ENCODE measurements at regions not wholly inside any gene's neighbourhood (a gene's known extent, or its start where the extent isn't known, plus 50 kb on each side); places are given as distances from the start of the nearest gene placed in this dataset.

GRCh38 chr7:156344595-156344994, 296.0 kb upstream of the RNF32 start:
- TF ChIP-seq RAD51 (IDR thresholded peaks at IDR 0.05; ENCODE audit: borderline replicate concordance) (peak; percentile 30; the same call in 1 of the 2 replicates), CCAR2 (optimal IDR thresholded peaks at IDR 0.05; ENCODE audit: low read depth, low read length) (no peak), ZC3H4 (CRISPR knock-in tag; IDR thresholded peaks at IDR 0.05; ENCODE audit: borderline replicate concordance) (no peak)
- TF ChIP-seq, protein P1, sequence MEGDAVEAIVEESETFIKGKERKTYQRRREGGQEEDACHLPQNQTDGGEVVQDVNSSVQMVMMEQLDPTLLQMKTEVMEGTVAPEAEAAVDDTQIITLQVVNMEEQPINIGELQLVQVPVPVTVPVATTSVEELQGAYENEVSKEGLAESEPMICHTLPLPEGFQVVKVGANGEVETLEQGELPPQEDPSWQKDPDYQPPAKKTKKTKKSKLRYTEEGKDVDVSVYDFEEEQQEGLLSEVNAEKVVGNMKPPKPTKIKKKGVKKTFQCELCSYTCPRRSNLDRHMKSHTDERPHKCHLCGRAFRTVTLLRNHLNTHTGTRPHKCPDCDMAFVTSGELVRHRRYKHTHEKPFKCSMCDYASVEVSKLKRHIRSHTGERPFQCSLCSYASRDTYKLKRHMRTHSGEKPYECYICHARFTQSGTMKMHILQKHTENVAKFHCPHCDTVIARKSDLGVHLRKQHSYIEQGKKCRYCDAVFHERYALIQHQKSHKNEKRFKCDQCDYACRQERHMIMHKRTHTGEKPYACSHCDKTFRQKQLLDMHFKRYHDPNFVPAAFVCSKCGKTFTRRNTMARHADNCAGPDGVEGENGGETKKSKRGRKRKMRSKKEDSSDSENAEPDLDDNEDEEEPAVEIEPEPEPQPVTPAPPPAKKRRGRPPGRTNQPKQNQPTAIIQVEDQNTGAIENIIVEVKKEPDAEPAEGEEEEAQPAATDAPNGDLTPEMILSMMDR (CRISPR knock-in tag; IDR thresholded peaks at IDR 0.05): no peak
- TF ChIP-seq, protein P2, sequence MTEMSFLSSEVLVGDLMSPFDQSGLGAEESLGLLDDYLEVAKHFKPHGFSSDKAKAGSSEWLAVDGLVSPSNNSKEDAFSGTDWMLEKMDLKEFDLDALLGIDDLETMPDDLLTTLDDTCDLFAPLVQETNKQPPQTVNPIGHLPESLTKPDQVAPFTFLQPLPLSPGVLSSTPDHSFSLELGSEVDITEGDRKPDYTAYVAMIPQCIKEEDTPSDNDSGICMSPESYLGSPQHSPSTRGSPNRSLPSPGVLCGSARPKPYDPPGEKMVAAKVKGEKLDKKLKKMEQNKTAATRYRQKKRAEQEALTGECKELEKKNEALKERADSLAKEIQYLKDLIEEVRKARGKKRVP (CRISPR knock-in tag; IDR thresholded peaks at IDR 0.05): no peak

Measured in HepG2 (cell line).